ENCODE measurements at regions not wholly inside any gene's neighbourhood (a gene's known extent, or its start where the extent isn't known, plus 50 kb on each side); places are given as distances from the start of the nearest gene placed in this dataset.

DNA sequence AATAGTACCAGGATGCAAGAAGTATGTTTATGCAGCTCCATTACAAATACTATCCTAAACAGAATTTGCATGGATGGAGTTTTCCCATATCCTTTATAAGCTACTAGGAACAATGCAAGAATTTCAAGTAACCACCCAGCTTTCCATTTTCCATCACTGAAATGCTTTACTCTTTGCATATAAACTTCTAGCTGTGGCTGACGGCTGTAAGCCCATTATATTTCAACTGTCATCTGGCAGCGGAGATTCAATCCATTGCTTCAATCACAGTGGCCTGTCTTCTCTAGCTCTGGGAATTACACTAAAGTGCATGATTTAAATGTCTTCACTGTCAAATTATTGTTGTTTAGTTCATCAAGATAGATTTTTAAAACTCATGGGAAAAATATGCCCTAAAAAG lies 64.2 kb upstream of the PAM start:
- TF ChIP-seq NANOG (IDR thresholded peaks at IDR 0.05; ENCODE audit: insufficient read depth, low read depth, low read length, poor library complexity, severe bottlenecking) (no peak), TBP (IDR thresholded peaks at IDR 0.05; ENCODE audit: low read depth, low read length) (no peak), POLR2A (IDR thresholded peaks at IDR 0.05; ENCODE audit: control extremely low read depth in 1 of 2, low read depth in 2 of 2, low read length in 2 of 2) (no peak), SAP30 (IDR thresholded peaks at IDR 0.05; ENCODE audit: insufficient read depth, insufficient replicate concordance, low read length) (no peak), FOSL1 (IDR thresholded peaks at IDR 0.05; ENCODE audit: insufficient read depth, low read depth, low read length) (no peak), CHD1 (IDR thresholded peaks at IDR 0.05; ENCODE audit: low read depth, low read length) (no peak), EZH2 (IDR thresholded peaks at IDR 0.05; ENCODE audit: low read depth, low read length, severe bottlenecking) (no peak), BRCA1 (IDR thresholded peaks at IDR 0.05; ENCODE audit: low read depth, low read length) (no peak), POLR2AphosphoS5 (IDR thresholded peaks at IDR 0.05; ENCODE audit: low read depth, low read length) (no peak), TEAD4 (IDR thresholded peaks at IDR 0.05; ENCODE audit: low read depth, low read length) (no peak), EP300 (IDR thresholded peaks at IDR 0.05; ENCODE audit: borderline replicate concordance in 1 of 2, low read depth in 2 of 2, low read length in 2 of 2) (no peak), HDAC6 (IDR thresholded peaks at IDR 0.05; ENCODE audit: low read depth, low read length) (no peak)
- TF ChIP-seq, protein P1, sequence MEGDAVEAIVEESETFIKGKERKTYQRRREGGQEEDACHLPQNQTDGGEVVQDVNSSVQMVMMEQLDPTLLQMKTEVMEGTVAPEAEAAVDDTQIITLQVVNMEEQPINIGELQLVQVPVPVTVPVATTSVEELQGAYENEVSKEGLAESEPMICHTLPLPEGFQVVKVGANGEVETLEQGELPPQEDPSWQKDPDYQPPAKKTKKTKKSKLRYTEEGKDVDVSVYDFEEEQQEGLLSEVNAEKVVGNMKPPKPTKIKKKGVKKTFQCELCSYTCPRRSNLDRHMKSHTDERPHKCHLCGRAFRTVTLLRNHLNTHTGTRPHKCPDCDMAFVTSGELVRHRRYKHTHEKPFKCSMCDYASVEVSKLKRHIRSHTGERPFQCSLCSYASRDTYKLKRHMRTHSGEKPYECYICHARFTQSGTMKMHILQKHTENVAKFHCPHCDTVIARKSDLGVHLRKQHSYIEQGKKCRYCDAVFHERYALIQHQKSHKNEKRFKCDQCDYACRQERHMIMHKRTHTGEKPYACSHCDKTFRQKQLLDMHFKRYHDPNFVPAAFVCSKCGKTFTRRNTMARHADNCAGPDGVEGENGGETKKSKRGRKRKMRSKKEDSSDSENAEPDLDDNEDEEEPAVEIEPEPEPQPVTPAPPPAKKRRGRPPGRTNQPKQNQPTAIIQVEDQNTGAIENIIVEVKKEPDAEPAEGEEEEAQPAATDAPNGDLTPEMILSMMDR (IDR thresholded peaks at IDR 0.05; ENCODE audit: control extremely low read depth in 1 of 3, insufficient read depth in 1 of 3, low read depth in 1 of 3, low read length in 3 of 3) = no peak
